ENCODE measurements at regions not wholly inside any gene's neighbourhood (a gene's known extent, or its start where the extent isn't known, plus 50 kb on each side); places are given as distances from the start of the nearest gene placed in this dataset.

DNA sequence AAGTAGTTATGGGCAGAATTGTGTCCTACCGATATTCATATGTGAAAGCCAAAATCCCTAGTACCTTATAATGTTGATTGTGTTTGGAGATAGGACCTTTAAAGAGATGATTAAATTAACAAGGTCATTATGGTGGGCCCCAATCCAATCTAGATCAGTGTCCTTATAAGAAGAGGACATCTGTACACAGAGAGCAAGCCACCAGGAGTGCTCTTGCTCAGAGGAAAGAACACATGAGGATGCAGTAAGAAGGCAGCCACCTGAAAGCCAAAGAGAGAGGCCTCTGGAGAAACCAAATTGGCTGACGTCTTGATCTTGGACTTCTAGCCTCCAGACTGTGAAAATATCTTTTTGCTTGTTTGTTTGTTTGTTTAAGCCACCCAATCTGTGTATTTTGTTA is 1290.8 kb upstream of the PABPC4L start:
- TF ChIP-seq POLR2A (IDR thresholded peaks at IDR 0.05): no peak
- TF ChIP-seq, protein P1, sequence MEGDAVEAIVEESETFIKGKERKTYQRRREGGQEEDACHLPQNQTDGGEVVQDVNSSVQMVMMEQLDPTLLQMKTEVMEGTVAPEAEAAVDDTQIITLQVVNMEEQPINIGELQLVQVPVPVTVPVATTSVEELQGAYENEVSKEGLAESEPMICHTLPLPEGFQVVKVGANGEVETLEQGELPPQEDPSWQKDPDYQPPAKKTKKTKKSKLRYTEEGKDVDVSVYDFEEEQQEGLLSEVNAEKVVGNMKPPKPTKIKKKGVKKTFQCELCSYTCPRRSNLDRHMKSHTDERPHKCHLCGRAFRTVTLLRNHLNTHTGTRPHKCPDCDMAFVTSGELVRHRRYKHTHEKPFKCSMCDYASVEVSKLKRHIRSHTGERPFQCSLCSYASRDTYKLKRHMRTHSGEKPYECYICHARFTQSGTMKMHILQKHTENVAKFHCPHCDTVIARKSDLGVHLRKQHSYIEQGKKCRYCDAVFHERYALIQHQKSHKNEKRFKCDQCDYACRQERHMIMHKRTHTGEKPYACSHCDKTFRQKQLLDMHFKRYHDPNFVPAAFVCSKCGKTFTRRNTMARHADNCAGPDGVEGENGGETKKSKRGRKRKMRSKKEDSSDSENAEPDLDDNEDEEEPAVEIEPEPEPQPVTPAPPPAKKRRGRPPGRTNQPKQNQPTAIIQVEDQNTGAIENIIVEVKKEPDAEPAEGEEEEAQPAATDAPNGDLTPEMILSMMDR (IDR thresholded peaks at IDR 0.05 in 8 of 11, conservative IDR thresholded peaks at IDR 0.05 in 3 of 11): no peak
